IMR-90 (cell line): ENCODE measurements at regions not wholly inside any gene's neighbourhood (a gene's known extent, or its start where the extent isn't known, plus 50 kb on each side); places are given as distances from the start of the nearest gene placed in this dataset.

ENCODE experiments used
- ATAC-seq: fragments of 200-7000 bp; cut with Tn5 transposase; 2 replicates; pipeline ENCODE4 v1.9.1; 2020; ENCODE audit warnings: low read depth, mild to moderate bottlenecking, moderate library complexity
- BruUV-seq: library from RNA; stranded (reverse); fragments of 400-500 nt; replicated peaks from 2 replicates; lab custom pipeline; 2021; lab: Mats Ljungman, UMichigan
- CTCF ChIA-PET: fragments of 300-600 bp; formaldehyde crosslinking; extraction: SDS; loops from one replicate; lab custom pipeline; 2021; ENCODE audit warnings: antibody characterized with exemption; lab: Yijun Ruan, JAX
- POLR2A ChIA-PET: fragments of 300-600 bp; sonication (Branson Sonifier 250); formaldehyde crosslinking; loops from one replicate; lab custom pipeline; 2022; ENCODE audit warnings: antibody characterized with exemption; ENCODE audit not compliant: unreplicated experiment; lab: Charles Lee
- DNase-seq: peaks from one replicate; pipeline ENCODE4 v3.0.0; 2013
- H2AFZ ChIP-seq: replicated peaks from 2 replicates; pipeline ENCODE3; 2013; ENCODE audit warnings: low read length, mild to moderate bottlenecking; ENCODE audit not compliant: poor library complexity
- H2AK5ac ChIP-seq: 2 replicates; pipeline ENCODE4 v1.6.1; 2013; ENCODE audit warnings: low read depth, low read length, inconsistent platforms
- H2AK9ac ChIP-seq: replicated peaks from 2 replicates; pipeline ENCODE3; 2013; ENCODE audit warnings: mild to moderate bottlenecking, low read depth, low read length, moderate library complexity; ENCODE audit not compliant: poor library complexity
- H2BK120ac ChIP-seq: 2 replicates; pipeline ENCODE4 v1.6.1; 2013; ENCODE audit warnings: low read depth, low read length, inconsistent platforms
- H2BK15ac ChIP-seq: 3 replicates; pipeline ENCODE4 v1.6.1; 2013; ENCODE audit warnings: low read depth, low read length, inconsistent platforms
- H2BK20ac ChIP-seq: 2 replicates; pipeline ENCODE4 v1.6.1; 2013; ENCODE audit warnings: low read depth, mild to moderate bottlenecking, inconsistent platforms, low read length, moderate library complexity
- H2BK5ac ChIP-seq: 2 replicates; pipeline ENCODE4 v1.6.1; 2013; ENCODE audit warnings: mild to moderate bottlenecking, low read depth, low read length, inconsistent platforms; ENCODE audit not compliant: poor library complexity, severe bottlenecking
- H3K14ac ChIP-seq: replicated peaks from 2 replicates; pipeline ENCODE4 v1.6.1; 2013; ENCODE audit warnings: low read depth, low read length, inconsistent platforms
- H3K18ac ChIP-seq: 2 replicates; pipeline ENCODE4 v1.6.1; 2013; ENCODE audit warnings: low read depth, low read length, control low read depth
- H3K23ac ChIP-seq: 2 replicates; pipeline ENCODE4 v1.6.1; 2013; ENCODE audit warnings: low read depth, low read length, inconsistent platforms
- H3K27ac ChIP-seq: 2 replicates; pipeline ENCODE4 v1.5.1; 2013; ENCODE audit warnings: mild to moderate bottlenecking, control low read depth, low read length; ENCODE audit not compliant: insufficient read depth
- H3K27me3 ChIP-seq: 2 replicates; pipeline ENCODE4 v1.6.1; 2013; ENCODE audit warnings: low read length; ENCODE audit not compliant: control insufficient read depth, insufficient read depth
- H3K36me3 ChIP-seq: 2 replicates; pipeline ENCODE4 v1.6.1; 2013; ENCODE audit warnings: low read length, mixed read lengths; ENCODE audit not compliant: control insufficient read depth, insufficient read depth
- H3K4ac ChIP-seq: 2 replicates; pipeline ENCODE4 v1.6.1; 2013; ENCODE audit warnings: low read depth, low read length, inconsistent platforms
- H3K4me1 ChIP-seq: 2 replicates; pipeline ENCODE4 v1.6.1; 2013; ENCODE audit warnings: low read length, mixed read lengths; ENCODE audit not compliant: control insufficient read depth, insufficient read depth
- H3K4me2 ChIP-seq: 2 replicates; pipeline ENCODE4 v1.6.1; 2013; ENCODE audit warnings: low read depth, mild to moderate bottlenecking, control low read depth, low read length, moderate library complexity
- H3K4me3 ChIP-seq: 2 replicates; pipeline ENCODE4 v1.5.1; 2013; ENCODE audit warnings: low read depth, mild to moderate bottlenecking, control low read depth, low read length, moderate library complexity; ENCODE audit not compliant: insufficient read depth
- H3K56ac ChIP-seq: 2 replicates; pipeline ENCODE4 v1.6.1; 2013; ENCODE audit warnings: low read length, inconsistent platforms; ENCODE audit not compliant: insufficient read depth; ENCODE audit errors: extremely low read depth
- H3K79me1 ChIP-seq, 2 experiments: 2 replicates each; pipeline ENCODE4 v1.6.1; 2013; ENCODE audit warnings: low read length in 2 of 2, inconsistent platforms in 1 of 2, low read depth in 1 of 2
- H3K9ac ChIP-seq: 2 replicates; pipeline ENCODE4 v1.6.1; 2013; ENCODE audit warnings: low read depth, low read length, control low read depth
- H3K9me1 ChIP-seq: 2 replicates; pipeline ENCODE4 v1.6.1; 2013; ENCODE audit warnings: low read length, inconsistent platforms; ENCODE audit not compliant: insufficient read depth
- H3K9me3 ChIP-seq: 2 replicates; pipeline ENCODE4 v1.6.1; 2013; ENCODE audit warnings: low read length; ENCODE audit not compliant: control insufficient read depth, insufficient read depth
- H4K20me1 ChIP-seq: 2 replicates; pipeline ENCODE4 v1.6.1; 2013; ENCODE audit warnings: low read length, inconsistent platforms; ENCODE audit not compliant: insufficient read depth
- H4K5ac ChIP-seq: 2 replicates; pipeline ENCODE4 v1.6.1; 2013; ENCODE audit warnings: mild to moderate bottlenecking, low read depth, low read length, control low read depth
- H4K8ac ChIP-seq, 2 experiments: 2 replicates each; pipeline ENCODE4 v1.6.1; 2013; ENCODE audit warnings: low read depth in 2 of 2, low read length in 2 of 2, control low read depth in 1 of 2, inconsistent platforms in 1 of 2
- H4K91ac ChIP-seq: 2 replicates; pipeline ENCODE4 v1.6.1; 2013; ENCODE audit warnings: low read depth, low read length, inconsistent platforms; ENCODE audit not compliant: insufficient read depth
- BHLHE40 ChIP-seq: fragments of 150-350 bp; IDR thresholded peaks from 2 replicates; pipeline ENCODE4 v1.6.1; 2016; ENCODE audit warnings: mild to moderate bottlenecking, low read depth, low read length
- CEBPB ChIP-seq: IDR thresholded peaks from 2 replicates; pipeline ENCODE4 v1.6.1; 2012; ENCODE audit warnings: low read depth, low read length, improper control_type of control experiment
- NFE2L2 ChIP-seq: fragments of 150-350 bp; IDR thresholded peaks from 2 replicates; pipeline ENCODE4 v1.6.1; 2016; ENCODE audit warnings: low read depth, mild to moderate bottlenecking, low read length
- whole genome bisulfite sequencing, 2 experiments: methylation state at CpG; one replicate each; pipeline versions ENCODE4 v1.1.5 to v1.1.7; 2013; ENCODE audit warnings: missing lambda C conversion rate in 2 of 2; ENCODE audit not compliant: insufficient read length in 1 of 2; ENCODE audit errors: extremely low coverage in 2 of 2; 5-methylcytosine and 5-hydroxymethylcytosine counted together
- dilution Hi-C: fragments of 300-500 bp; cut with HindIII; formaldehyde crosslinking; loops from one replicate; pipeline ENCODE4 v1.14.3; 2018; ENCODE audit warnings: low sequenced_read_pairs; ENCODE audit not compliant: unreplicated experiment
- in situ Hi-C: fragments of 300-500 bp; cut with MboI; formaldehyde crosslinking; loops from 3 replicates; pipeline ENCODE4 v1.14.3; 2019; ENCODE audit warnings: low sequenced_read_pairs, inconsistent platforms, mixed read lengths
- intact Hi-C: fragments of 100-400 bp; cut with micrococcal nuclease; formaldehyde crosslinking; loops from 2 replicates; pipeline ENCODE4 v1.10.0; 2022

- WGBS, 2 experiments, result no CpG with 5 or more reads among the region's 6 CpGs
- no peaks in the 10 kb centered on the region for H4K20me1 ChIP-seq
- dilution Hi-C loops (no loop called here), intact Hi-C loops (no loop called here), in situ Hi-C loops (no loop called here)
- H2AK5ac ChIP-seq, result no peak overlapping the region
- H3K79me1 ChIP-seq, result no peaks in the 10 kb centered on the region
- H2BK120ac ChIP-seq, result no peak overlapping the region
- no peaks in the 10 kb centered on the region for H3K4me1 ChIP-seq
- DNase-seq (no peak), ATAC-seq (no peak)
- no peaks in the 10 kb centered on the region for H3K9me1 ChIP-seq
- no peak overlapping the region for H4K91ac ChIP-seq
- H2BK15ac ChIP-seq, result no peak overlapping the region
- H2BK20ac ChIP-seq, result no peak overlapping the region
- no peak overlapping the region for H3K23ac ChIP-seq
- no peak overlapping the region for H3K18ac ChIP-seq
- BruUV-seq, result no TSS peak
- ChIA-PET POLR2A (no interaction called here), CTCF (no interaction called here)
- H4K5ac ChIP-seq, result no peak overlapping the region
- H3K4ac ChIP-seq, result no peak overlapping the region
- H3K9me3 ChIP-seq, result no peaks in the 10 kb centered on the region; the same call in 1 of the 2 replicates
- H2AK9ac ChIP-seq, result no peak overlapping the region
- no peak overlapping the region for H3K4me3 ChIP-seq
- H3K14ac ChIP-seq, result no peak overlapping the region
- no peak for TF ChIP-seq CEBPB
- TF ChIP-seq BHLHE40, result no peak
- no peak for TF ChIP-seq NFE2L2
- H3K27me3 ChIP-seq, result peaks cover 54% of the 10 kb centered on the region
- H4K8ac ChIP-seq, result no peak overlapping the region
- H3K4me2 ChIP-seq, result no peak overlapping the region
- no peak overlapping the region for H2AFZ ChIP-seq
- H3K9ac ChIP-seq, result no peak overlapping the region
- H3K56ac ChIP-seq, result no peak overlapping the region
- no peak overlapping the region for H2BK5ac ChIP-seq
- no peak overlapping the region for H3K27ac ChIP-seq
- H3K36me3 ChIP-seq, result no peaks in the 10 kb centered on the region
These were observed 66.2 kb downstream of the HES1 start for GRCh38 chr3:194201953-194202666.
